ENCODE measurements at regions not wholly inside any gene's neighbourhood (a gene's known extent, or its start where the extent isn't known, plus 50 kb on each side); places are given as distances from the start of the nearest gene placed in this dataset.
A peak's percentile ranks its signal among the peaks of the same experiment; 100 is the strongest.

GRCh38 chr6:131372535-131372934 lies 200.5 kb upstream of the ARG1 start:
- no peaks in the 10 kb centered on the region for H3K27me3 ChIP-seq (ENCODE audit: control insufficient read depth, insufficient read depth, low read length)
- no peak overlapping the region for H3K4me3 ChIP-seq (ENCODE audit: low read depth, low read length)
- H3K9me3 ChIP-seq (ENCODE audit: control insufficient read depth in 2 of 2, low read length in 2 of 2) = no peaks in the 10 kb centered on the region
- DNase-seq (no peak), ATAC-seq (ENCODE audit: low read depth in 2 of 2) (no peak)
- Mint-ChIP-seq H3K27me3 (no peaks in the 10 kb centered on the region), H3K4me1 (peaks cover 0 to 15% (median 3%) of the 10 kb centered on the region in 4 donors), H3K36me3 (peaks cover 15% of the 10 kb centered on the region), H3K27ac (peak overlapping the region in 1 of 3 donors; percentile 49), H3K9me3 (peaks cover 0 to 1% (median 0%) of the 10 kb centered on the region in 7 donors), H3K4me3 (no peak overlapping the region)
- no peaks in the 10 kb centered on the region for H3K36me3 ChIP-seq (ENCODE audit: control insufficient read depth, insufficient read depth, low read length)
- no peak overlapping the region for H3K27ac ChIP-seq (ENCODE audit: insufficient read depth, low read length, poor library complexity, severe bottlenecking)
- no peaks in the 10 kb centered on the region for H3K4me1 ChIP-seq (ENCODE audit: control insufficient read depth, insufficient read depth, low read length, poor library complexity, severe bottlenecking)

DNA sequence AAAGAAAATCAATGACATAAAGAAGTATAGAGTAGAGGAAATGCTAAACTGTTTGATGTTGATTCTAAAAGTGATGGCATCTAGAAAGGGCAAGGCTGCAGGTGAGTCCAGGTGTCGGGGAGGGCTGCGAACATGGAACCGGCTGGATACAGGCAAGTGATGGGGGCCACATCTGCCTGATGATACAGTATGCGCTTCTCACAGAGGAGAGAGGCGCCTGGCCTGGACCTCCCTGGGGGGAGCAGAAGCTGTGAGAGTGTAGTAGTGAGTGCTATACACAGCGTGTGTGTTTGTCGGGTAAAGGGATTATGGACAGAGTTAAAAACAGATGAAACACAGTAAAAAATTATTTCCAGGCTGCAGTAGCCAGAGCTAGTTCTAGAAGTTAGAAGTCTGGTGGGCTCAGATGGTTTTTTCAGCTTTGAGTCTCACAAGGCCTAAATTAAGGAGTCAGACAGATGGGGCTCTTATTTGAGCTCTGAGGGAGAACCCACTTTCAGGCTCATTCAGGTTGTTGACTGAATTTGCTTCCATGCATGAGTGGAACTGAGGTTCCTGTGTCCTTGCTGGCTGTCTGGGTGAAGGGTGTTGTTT lies 195.8 kb upstream of the ARG1 start:
- DNase-seq (no peak), ATAC-seq (ENCODE audit: low read depth in 2 of 2) (no peak)
- Mint-ChIP-seq H3K27ac (peak overlapping the region in 2 of 3 donors; percentile 42 to 48), H3K9me3 (peaks cover 0 to 1% (median 0%) of the 10 kb centered on the region in 7 donors), H3K27me3 (no peaks in the 10 kb centered on the region), H3K4me3 (no peak overlapping the region), H3K4me1 (peaks cover 0 to 14% (median 9%) of the 10 kb centered on the region in 4 donors), H3K36me3 (peaks cover 16% of the 10 kb centered on the region)
- no peaks in the 10 kb centered on the region for H3K27me3 ChIP-seq (ENCODE audit: control insufficient read depth, insufficient read depth, low read length)
- no peak overlapping the region for H3K27ac ChIP-seq (ENCODE audit: insufficient read depth, low read length, poor library complexity, severe bottlenecking)
- H3K4me3 ChIP-seq (ENCODE audit: low read depth, low read length) = no peak overlapping the region
- no peaks in the 10 kb centered on the region for H3K36me3 ChIP-seq (ENCODE audit: control insufficient read depth, insufficient read depth, low read length)
- H3K4me1 ChIP-seq (ENCODE audit: control insufficient read depth, insufficient read depth, low read length, poor library complexity, severe bottlenecking) = no peaks in the 10 kb centered on the region
- no peaks in the 10 kb centered on the region for H3K9me3 ChIP-seq (ENCODE audit: control insufficient read depth in 2 of 2, low read length in 2 of 2)

GRCh38 chr6:131378874-131379273 lies 194.2 kb upstream of the ARG1 start:
- no peaks in the 10 kb centered on the region for H3K9me3 ChIP-seq (ENCODE audit: control insufficient read depth in 2 of 2, low read length in 2 of 2)
- H3K36me3 Mint-ChIP-seq = peaks cover 14% of the 10 kb centered on the region
- H3K4me3 Mint-ChIP-seq = no peak overlapping the region
- H3K36me3 ChIP-seq (ENCODE audit: control insufficient read depth, insufficient read depth, low read length) = no peaks in the 10 kb centered on the region
- H3K9me3 Mint-ChIP-seq = peaks cover 0 to 1% (median 0%) of the 10 kb centered on the region in 7 donors
- no peak overlapping the region for H3K27ac ChIP-seq (ENCODE audit: insufficient read depth, low read length, poor library complexity, severe bottlenecking)
- H3K27ac Mint-ChIP-seq = peak overlapping the region in 1 of 3 donors; percentile 32
- peaks cover 0 to 18% (median 11%) of the 10 kb centered on the region in 4 donors for H3K4me1 Mint-ChIP-seq
- no peak for DNase-seq
- no peak for ATAC-seq (ENCODE audit: low read depth in 2 of 2)
- H3K4me1 ChIP-seq (ENCODE audit: control insufficient read depth, insufficient read depth, low read length, poor library complexity, severe bottlenecking) = no peaks in the 10 kb centered on the region
- H3K4me3 ChIP-seq (ENCODE audit: low read depth, low read length) = no peak overlapping the region
- no peaks in the 10 kb centered on the region for H3K27me3 Mint-ChIP-seq
- H3K27me3 ChIP-seq (ENCODE audit: control insufficient read depth, insufficient read depth, low read length) = no peaks in the 10 kb centered on the region

GRCh38 chr6:131379948-131380347 lies 193.1 kb upstream of the ARG1 start:
- no peaks in the 10 kb centered on the region for H3K4me1 ChIP-seq (ENCODE audit: control insufficient read depth, insufficient read depth, low read length, poor library complexity, severe bottlenecking)

DNA sequence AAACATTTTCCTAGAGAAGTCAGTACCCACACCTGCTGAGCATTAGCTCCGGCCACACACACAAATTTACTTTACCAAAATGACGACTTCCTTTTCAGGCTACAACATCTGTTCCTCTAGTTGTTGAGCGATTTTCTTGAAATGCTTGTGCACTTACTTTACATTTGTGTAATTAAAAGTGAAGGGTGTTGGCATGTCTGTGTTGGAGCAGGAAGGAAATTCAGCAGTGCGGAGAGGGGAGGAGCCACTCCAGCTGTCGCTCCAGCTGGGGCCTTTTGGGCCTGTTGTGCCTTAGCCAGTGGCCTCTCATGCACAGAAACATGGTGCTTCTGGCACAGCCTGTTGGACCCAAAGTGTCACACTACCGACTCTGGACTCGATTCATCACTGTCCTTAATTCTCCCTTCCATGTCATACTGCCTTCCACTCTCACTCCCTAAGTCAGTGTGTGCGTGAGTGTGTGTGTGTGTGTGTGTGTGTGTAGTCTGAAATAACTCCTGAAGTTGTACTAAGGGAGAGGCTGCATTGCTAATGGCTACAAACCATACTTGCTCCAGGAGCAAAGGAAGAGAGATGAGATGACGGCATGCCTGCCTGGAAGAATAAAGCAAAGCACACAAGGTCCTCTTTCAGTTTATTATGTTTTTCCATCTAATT lies 191.8 kb upstream of the ARG1 start:
- peak overlapping the region in 2 of 3 donors; percentile 25 to 64 for H3K27ac Mint-ChIP-seq
- DNase-seq (no peak), ATAC-seq (ENCODE audit: low read depth in 2 of 2) (no peak)
- Histone ChIP-seq H3K4me1 (ENCODE audit: control insufficient read depth, insufficient read depth, low read length, poor library complexity, severe bottlenecking) (no peaks in the 10 kb centered on the region), H3K27ac (ENCODE audit: insufficient read depth, low read length, poor library complexity, severe bottlenecking) (no peak overlapping the region), H3K36me3 (ENCODE audit: control insufficient read depth, insufficient read depth, low read length) (no peaks in the 10 kb centered on the region), H3K27me3 (ENCODE audit: control insufficient read depth, insufficient read depth, low read length) (no peaks in the 10 kb centered on the region), H3K4me3 (ENCODE audit: low read depth, low read length) (no peak overlapping the region), H3K9me3 (ENCODE audit: control insufficient read depth in 2 of 2, low read length in 2 of 2) (no peaks in the 10 kb centered on the region)
- no peaks in the 10 kb centered on the region for H3K27me3 Mint-ChIP-seq
- no peak overlapping the region for H3K4me3 Mint-ChIP-seq
- peaks cover 21% of the 10 kb centered on the region for H3K36me3 Mint-ChIP-seq
- peaks cover 0 to 2% (median 0%) of the 10 kb centered on the region in 7 donors for H3K9me3 Mint-ChIP-seq
- H3K4me1 Mint-ChIP-seq = peaks cover 0 to 22% (median 11%) of the 10 kb centered on the region in 4 donors

More at GRCh38 chr6:131379948-131380347, 193.1 kb upstream of the ARG1 start:
- no peaks in the 10 kb centered on the region for H3K36me3 ChIP-seq (ENCODE audit: control insufficient read depth, insufficient read depth, low read length)
- no peaks in the 10 kb centered on the region for H3K27me3 ChIP-seq (ENCODE audit: control insufficient read depth, insufficient read depth, low read length)
- Mint-ChIP-seq H3K27me3 (no peaks in the 10 kb centered on the region), H3K9me3 (peaks cover 0 to 1% (median 0%) of the 10 kb centered on the region in 7 donors), H3K4me3 (no peak overlapping the region), H3K36me3 (peaks cover 15% of the 10 kb centered on the region), H3K4me1 (peaks cover 0 to 20% (median 11%) of the 10 kb centered on the region in 4 donors), H3K27ac (peak overlapping the region in 2 of 3 donors; percentile 28 to 64)
- DNase-seq (no peak), ATAC-seq (ENCODE audit: low read depth in 2 of 2) (no peak)
- no peak overlapping the region for H3K27ac ChIP-seq (ENCODE audit: insufficient read depth, low read length, poor library complexity, severe bottlenecking)
- H3K4me3 ChIP-seq (ENCODE audit: low read depth, low read length) = no peak overlapping the region
- H3K9me3 ChIP-seq (ENCODE audit: control insufficient read depth in 2 of 2, low read length in 2 of 2) = no peaks in the 10 kb centered on the region

GRCh38 chr6:131381709-131382093 lies 191.3 kb upstream of the ARG1 start:
- Mint-ChIP-seq H3K4me1 (peaks cover 0 to 22% (median 11%) of the 10 kb centered on the region in 4 donors), H3K36me3 (peaks cover 23% of the 10 kb centered on the region), H3K4me3 (no peak overlapping the region), H3K27ac (peak overlapping the region in 1 of 3 donors; percentile 64), H3K9me3 (peaks cover 0 to 2% (median 0%) of the 10 kb centered on the region in 7 donors), H3K27me3 (no peaks in the 10 kb centered on the region)
- H3K4me3 ChIP-seq (ENCODE audit: low read depth, low read length) = no peak overlapping the region
- no peaks in the 10 kb centered on the region for H3K4me1 ChIP-seq (ENCODE audit: control insufficient read depth, insufficient read depth, low read length, poor library complexity, severe bottlenecking)
- ATAC-seq (ENCODE audit: low read depth in 2 of 2) (no peak), DNase-seq (no peak)
- H3K27ac ChIP-seq (ENCODE audit: insufficient read depth, low read length, poor library complexity, severe bottlenecking) = no peak overlapping the region
- H3K9me3 ChIP-seq (ENCODE audit: control insufficient read depth in 2 of 2, low read length in 2 of 2) = no peaks in the 10 kb centered on the region
- no peaks in the 10 kb centered on the region for H3K36me3 ChIP-seq (ENCODE audit: control insufficient read depth, insufficient read depth, low read length)
- H3K27me3 ChIP-seq (ENCODE audit: control insufficient read depth, insufficient read depth, low read length) = no peaks in the 10 kb centered on the region

DNA sequence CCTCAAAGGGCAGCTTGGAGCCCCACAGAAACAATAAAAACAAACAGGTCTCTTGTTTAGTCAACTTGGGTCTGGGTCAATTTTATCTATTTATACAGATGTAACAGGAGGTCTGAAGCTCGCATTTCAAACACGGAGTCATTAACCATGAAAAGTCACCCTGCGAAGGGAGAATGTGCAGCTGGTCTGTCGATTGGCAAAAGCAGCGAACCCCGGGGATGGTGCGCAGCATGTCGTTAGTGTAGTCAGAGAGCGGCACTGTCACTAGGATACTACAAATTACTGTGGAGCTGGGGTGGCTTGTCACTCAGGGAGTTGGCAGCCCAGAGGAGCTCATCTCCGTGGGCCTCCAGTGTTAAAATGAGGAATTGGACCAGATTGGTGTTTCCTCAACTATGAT lies 190.4 kb upstream of the ARG1 start:
- no peak for DNase-seq
- H3K27ac Mint-ChIP-seq = peak overlapping the region in 1 of 3 donors; percentile 64

More for the DNA sequence above, 190.4 kb upstream of the ARG1 start:
- H3K4me1 Mint-ChIP-seq = peaks cover 0 to 22% (median 10%) of the 10 kb centered on the region in 4 donors
- H3K4me3 Mint-ChIP-seq = no peak overlapping the region
- Histone ChIP-seq H3K36me3 (ENCODE audit: control insufficient read depth, insufficient read depth, low read length) (no peaks in the 10 kb centered on the region), H3K27ac (ENCODE audit: insufficient read depth, low read length, poor library complexity, severe bottlenecking) (no peak overlapping the region), H3K4me3 (ENCODE audit: low read depth, low read length) (no peak overlapping the region), H3K9me3 (ENCODE audit: control insufficient read depth in 2 of 2, low read length in 2 of 2) (no peaks in the 10 kb centered on the region), H3K4me1 (ENCODE audit: control insufficient read depth, insufficient read depth, low read length, poor library complexity, severe bottlenecking) (no peaks in the 10 kb centered on the region), H3K27me3 (ENCODE audit: control insufficient read depth, insufficient read depth, low read length) (no peaks in the 10 kb centered on the region)
- H3K36me3 Mint-ChIP-seq = peaks cover 22% of the 10 kb centered on the region
- ATAC-seq (ENCODE audit: low read depth in 2 of 2) = no peak
- peaks cover 0 to 2% (median 0%) of the 10 kb centered on the region in 7 donors for H3K9me3 Mint-ChIP-seq
- no peaks in the 10 kb centered on the region for H3K27me3 Mint-ChIP-seq
